GM19395 (cell line): ENCODE measurements at regions not wholly inside any gene's neighbourhood (a gene's known extent, or its start where the extent isn't known, plus 50 kb on each side); places are given as distances from the start of the nearest gene placed in this dataset.

ENCODE experiments used
- ATAC-seq: cut with Tn5 transposase; IDR thresholded peaks from one replicate; pipeline ENCODE4 v1.9.1; 2021; ENCODE audit warnings: mild to moderate bottlenecking, moderate library complexity; ENCODE audit not compliant: unreplicated experiment

DNA sequence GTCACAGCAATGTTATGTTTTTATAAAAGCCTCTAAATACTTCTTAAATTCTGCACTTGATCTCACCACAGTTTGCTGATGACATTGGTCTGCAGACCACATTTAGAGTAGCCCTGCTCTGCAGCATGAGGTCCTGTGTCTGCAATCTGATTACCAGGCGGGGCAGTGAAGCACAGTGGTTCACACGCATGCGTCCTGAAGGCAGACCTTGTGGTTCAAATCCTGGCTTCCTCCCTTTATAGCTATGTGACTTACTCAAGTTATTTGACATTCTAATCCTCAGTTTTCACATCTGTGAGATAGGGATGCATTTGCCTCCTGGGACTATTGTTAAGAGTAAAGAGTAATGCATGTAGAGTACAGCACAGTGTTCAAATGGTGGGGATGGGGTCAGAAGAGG lies 50.3 kb downstream of the BMAL2 start:
- ATAC-seq = no peak

DNA sequence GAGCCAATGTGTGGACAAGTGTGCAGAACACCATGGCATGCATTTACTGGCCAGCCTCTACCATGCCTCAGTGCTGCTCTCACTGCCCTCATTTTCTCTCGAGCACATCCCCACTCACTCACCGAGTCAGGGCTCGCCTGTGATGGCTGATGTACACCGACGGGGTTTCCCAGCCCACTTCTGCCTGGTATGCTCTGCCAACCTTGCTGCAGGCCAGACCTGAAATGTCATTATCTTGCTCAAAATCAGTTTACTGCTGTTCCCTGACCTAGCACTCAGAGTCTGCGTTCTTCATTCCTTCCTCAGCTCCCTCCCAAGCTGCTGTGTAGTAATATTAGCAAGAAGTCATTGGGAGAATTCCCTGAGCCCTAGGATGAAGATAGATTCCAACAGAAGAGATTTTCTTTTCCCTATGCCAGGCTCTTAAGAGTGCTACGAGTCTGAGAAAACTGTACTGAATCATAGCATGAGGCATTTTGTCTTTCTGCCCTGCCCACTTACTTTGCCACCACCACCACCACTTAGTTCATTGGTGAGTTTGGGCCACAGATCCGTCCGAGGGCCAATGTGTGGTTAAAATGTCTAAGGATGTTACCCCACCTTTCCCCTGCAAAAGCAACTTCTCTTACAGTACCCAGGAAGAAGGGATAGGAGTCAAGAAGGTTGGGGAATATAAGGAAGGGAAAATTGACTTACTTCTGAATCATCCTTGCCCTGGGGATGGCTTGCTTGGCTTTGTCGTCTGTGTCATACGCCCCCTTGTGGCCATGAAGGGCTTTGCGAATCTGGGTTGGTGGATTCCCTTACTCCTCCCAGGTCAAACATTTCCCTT lies 51.0 kb downstream of the BMAL2 start:
- ATAC-seq = peak; percentile 77

DNA sequence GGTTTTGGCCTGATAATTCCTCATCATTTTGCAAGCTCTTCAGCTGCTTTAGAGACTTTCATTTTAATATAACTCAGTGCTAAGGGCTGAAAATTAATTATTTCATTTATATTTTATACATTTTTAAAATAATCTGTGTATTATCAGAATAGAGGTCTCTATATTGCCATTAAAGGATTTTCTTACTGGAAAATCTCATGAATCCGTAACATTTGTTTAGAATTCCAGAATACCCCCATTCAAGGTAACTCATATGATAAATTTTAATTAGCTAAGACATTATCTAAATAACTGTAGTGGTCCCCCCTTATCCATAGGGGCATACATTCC lies 51.6 kb downstream of the BMAL2 start:
- no peak for ATAC-seq

DNA sequence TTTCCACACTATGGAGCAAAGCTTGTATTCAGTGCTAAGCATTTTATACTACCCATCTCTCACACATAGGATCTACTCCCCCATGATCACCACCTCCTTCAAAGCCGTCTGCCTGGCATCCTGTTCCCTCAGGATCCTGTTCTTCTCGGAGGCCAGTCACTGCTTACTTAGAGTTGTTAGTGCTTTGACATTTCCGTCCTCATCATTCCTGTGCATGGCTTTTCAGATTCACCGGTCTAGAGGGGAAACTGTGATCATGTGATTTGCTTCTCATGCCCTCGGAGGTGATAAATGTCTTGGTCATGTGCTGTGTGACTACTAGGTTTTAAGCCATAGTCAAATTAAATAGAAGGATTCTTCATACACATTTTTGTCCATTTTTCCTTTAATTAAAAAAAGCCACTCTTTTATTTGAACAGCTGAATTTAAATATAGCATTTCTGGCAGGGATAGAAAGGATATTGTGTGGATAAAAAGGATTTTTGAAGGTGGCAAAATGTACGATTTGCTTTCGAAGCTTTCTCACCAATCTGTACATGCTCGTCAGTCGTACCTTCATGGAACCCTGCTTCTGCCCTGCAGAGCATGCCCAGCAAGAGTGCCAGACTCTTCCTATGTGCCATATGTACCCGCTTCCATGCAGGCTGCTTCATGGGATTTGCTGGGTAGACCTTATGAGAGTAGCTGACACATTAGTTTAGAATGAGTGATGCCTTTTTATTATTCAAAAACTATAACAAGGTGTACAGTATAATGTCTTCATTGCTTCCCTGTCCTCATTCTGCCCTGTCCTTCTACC lies 53.3 kb downstream of the BMAL2 start:
- no peak for ATAC-seq

DNA sequence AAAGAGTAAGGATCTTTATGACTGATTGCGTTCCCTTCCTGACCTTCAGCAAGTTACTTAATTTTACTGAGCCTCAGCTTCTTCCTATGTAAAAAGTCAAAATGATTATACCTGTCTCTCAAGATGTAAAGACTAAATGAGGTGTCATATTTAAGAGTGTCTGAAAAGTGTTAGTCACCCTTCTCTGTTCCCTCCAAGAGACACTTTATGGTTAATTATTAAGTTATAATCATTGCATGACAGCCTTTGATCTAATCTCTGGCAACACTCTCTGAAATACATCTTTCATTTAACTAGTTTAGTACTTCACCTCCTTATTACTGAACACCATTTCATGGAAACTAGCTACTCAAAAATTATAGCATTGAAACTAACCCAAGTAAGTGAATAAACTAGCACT lies 54.8 kb downstream of the BMAL2 start:
- ATAC-seq = no peak

DNA sequence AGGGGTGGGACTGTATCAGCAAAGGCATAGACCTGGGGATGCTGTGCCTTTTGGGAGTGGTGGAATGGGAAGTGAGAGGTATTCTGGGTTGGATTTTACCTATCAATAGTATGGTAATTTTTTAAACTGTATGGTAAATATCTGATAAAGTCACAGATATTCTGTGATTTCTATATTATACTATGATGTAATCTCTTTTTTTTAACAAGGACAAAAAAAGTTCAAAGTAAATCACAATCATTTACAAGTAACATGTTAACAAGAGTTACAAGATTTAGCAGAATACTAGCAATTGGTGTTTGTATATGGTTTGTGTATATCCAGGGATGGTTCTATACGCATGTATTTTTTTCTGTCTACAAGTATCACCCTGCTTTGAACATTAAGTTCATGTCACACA lies 56.0 kb downstream of the BMAL2 start:
- ATAC-seq = no peak

DNA sequence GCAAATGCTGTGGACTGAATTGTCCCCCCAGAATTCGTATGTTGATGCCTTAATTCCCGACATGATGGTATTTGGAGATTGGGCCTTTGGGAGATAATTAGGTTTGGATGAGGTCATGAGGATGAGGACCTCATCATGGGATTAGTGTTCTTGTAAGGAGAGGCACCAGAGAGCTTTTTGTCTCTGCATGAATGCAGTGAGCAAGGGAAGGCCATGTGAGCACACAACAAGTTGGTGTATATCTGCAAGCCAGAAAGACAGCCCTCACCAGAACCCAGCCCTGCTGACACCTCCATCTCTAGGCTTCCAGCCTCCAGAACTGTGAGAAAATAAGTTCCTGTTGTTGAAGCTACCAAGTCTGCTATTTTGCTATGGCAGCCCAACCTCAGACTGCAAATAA lies 51.9 kb upstream of the SMCO2 start:
- no peak for ATAC-seq

DNA sequence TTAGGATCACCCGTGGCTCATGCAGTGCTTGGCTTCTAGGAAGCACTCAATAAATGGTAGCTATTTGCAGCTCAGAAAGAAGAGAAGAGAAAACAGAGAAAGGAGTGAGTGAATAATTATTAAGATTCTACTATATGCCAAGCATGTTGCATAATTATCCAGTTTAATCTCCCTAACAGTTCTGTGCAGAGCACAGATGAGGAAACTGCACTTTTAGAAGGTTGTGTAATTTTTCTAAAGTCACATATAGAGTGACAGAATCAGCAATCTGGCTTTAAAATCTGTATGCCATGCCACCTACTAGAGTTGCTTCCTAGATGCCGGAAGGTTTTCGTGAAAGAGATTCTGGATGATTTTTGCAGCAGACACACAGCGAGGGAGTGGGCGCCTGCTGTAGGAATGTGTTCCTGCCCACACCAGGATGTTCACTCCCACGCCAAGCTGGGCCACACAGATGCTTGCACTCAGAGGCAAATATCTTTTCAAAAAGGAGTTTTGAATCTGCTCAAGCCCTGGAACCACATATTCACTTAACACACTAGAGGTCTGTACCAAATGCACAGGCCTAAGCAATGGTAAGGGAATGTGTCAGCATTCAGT lies 50.2 kb upstream of the SMCO2 start:
- no peak for ATAC-seq
